HUES6 (cell line): ENCODE measurements at regions not wholly inside any gene's neighbourhood (a gene's known extent, or its start where the extent isn't known, plus 50 kb on each side); places are given as distances from the start of the nearest gene placed in this dataset.

ENCODE experiments used
- H3K27ac ChIP-seq: 2 replicates; pipeline ENCODE4 v1.7.0; 2013; ENCODE audit warnings: low read depth, mild to moderate bottlenecking, low read length, inconsistent platforms
- H3K27me3 ChIP-seq: 2 replicates; pipeline ENCODE4 v1.6.1; 2013; ENCODE audit warnings: low read length; ENCODE audit not compliant: control insufficient read depth, insufficient read depth
- H3K36me3 ChIP-seq: 2 replicates; pipeline ENCODE4 v1.6.1; 2013; ENCODE audit warnings: low read length; ENCODE audit not compliant: control insufficient read depth, insufficient read depth
- H3K4me1 ChIP-seq: 2 replicates; pipeline ENCODE4 v1.6.1; 2013; ENCODE audit warnings: low read length; ENCODE audit not compliant: control insufficient read depth, insufficient read depth
- H3K4me3 ChIP-seq: 2 replicates; pipeline ENCODE4 v1.5.1; 2013; ENCODE audit warnings: low read depth, low read length
- H3K9ac ChIP-seq: one replicate; pipeline ENCODE4 v1.6.1; 2013; ENCODE audit warnings: mild to moderate bottlenecking, low read length
- H3K9me3 ChIP-seq: 2 replicates; pipeline ENCODE4 v1.6.1; 2013; ENCODE audit warnings: low read depth, low read length; ENCODE audit not compliant: control insufficient read depth, insufficient read depth

GRCh38 chr17:12431188-12431587, 234.5 kb upstream of the MYOCD start:
- Histone ChIP-seq H3K36me3 (no peaks in the 10 kb centered on the region), H3K9me3 (no peaks in the 10 kb centered on the region), H3K27me3 (no peaks in the 10 kb centered on the region), H3K4me3 (no peak overlapping the region), H3K4me1 (peaks cover 5% of the 10 kb centered on the region), H3K27ac (no peak overlapping the region), H3K9ac (no peak overlapping the region)

- Histone ChIP-seq H3K4me3 (no peak overlapping the region), H3K9me3 (no peaks in the 10 kb centered on the region; the same call in 1 of the 2 replicates), H3K9ac (no peak overlapping the region), H3K4me1 (peaks cover 5% of the 10 kb centered on the region), H3K27me3 (no peaks in the 10 kb centered on the region), H3K36me3 (no peaks in the 10 kb centered on the region), H3K27ac (peak overlapping the region; percentile 17; the same call in 1 of the 2 replicates)
Measured at GRCh38 chr17:12438212-12438611, 227.5 kb upstream of the MYOCD start.

GRCh38 chr17:12438813-12439586, 226.7 kb upstream of the MYOCD start:
- Histone ChIP-seq H3K9ac (peak overlapping the region; percentile 77), H3K9me3 (no peaks in the 10 kb centered on the region; the same call in 1 of the 2 replicates), H3K4me1 (peaks cover under 1% of the 10 kb centered on the region; the same call in 1 of the 2 replicates), H3K4me3 (no peak overlapping the region), H3K27ac (peak overlapping the region; percentile 17; the same call in 1 of the 2 replicates), H3K27me3 (no peaks in the 10 kb centered on the region), H3K36me3 (no peaks in the 10 kb centered on the region)

- Histone ChIP-seq H3K36me3 (no peaks in the 10 kb centered on the region), H3K27me3 (no peaks in the 10 kb centered on the region), H3K9ac (no peak overlapping the region), H3K4me1 (no peaks in the 10 kb centered on the region), H3K4me3 (no peak overlapping the region), H3K27ac (no peak overlapping the region), H3K9me3 (peaks cover 2% of the 10 kb centered on the region; the same call in 1 of the 2 replicates)
Measured at GRCh38 chr17:12445331-12445730, 220.4 kb upstream of the MYOCD start.

- no peak overlapping the region for H3K4me3 ChIP-seq
- no peak overlapping the region for H3K27ac ChIP-seq
- peaks cover 3% of the 10 kb centered on the region; the same call in 1 of the 2 replicates for H3K9me3 ChIP-seq
- no peaks in the 10 kb centered on the region for H3K27me3 ChIP-seq
- H3K36me3 ChIP-seq = no peaks in the 10 kb centered on the region
- H3K4me1 ChIP-seq = no peaks in the 10 kb centered on the region
- no peak overlapping the region for H3K9ac ChIP-seq
Measured at GRCh38 chr17:12457493-12457892, 208.2 kb upstream of the MYOCD start.

GRCh38 chr17:12459736-12460135, 206.0 kb upstream of the MYOCD start:
- no peaks in the 10 kb centered on the region for H3K27me3 ChIP-seq

GRCh38 chr17:12463102-12463501, 202.6 kb upstream of the MYOCD start:
- Histone ChIP-seq H3K27me3 (no peaks in the 10 kb centered on the region), H3K4me1 (no peaks in the 10 kb centered on the region), H3K27ac (no peak overlapping the region), H3K36me3 (no peaks in the 10 kb centered on the region), H3K9me3 (peaks cover 3% of the 10 kb centered on the region), H3K4me3 (no peak overlapping the region), H3K9ac (no peak overlapping the region)

More at GRCh38 chr17:12459736-12460135, 206.0 kb upstream of the MYOCD start:
- no peak overlapping the region for H3K4me3 ChIP-seq
- H3K27ac ChIP-seq = no peak overlapping the region
- H3K9me3 ChIP-seq = peaks cover 3% of the 10 kb centered on the region; the same call in 1 of the 2 replicates
- no peaks in the 10 kb centered on the region for H3K36me3 ChIP-seq
- no peak overlapping the region for H3K9ac ChIP-seq
- no peaks in the 10 kb centered on the region for H3K4me1 ChIP-seq

- Histone ChIP-seq H3K36me3 (no peaks in the 10 kb centered on the region), H3K27ac (no peak overlapping the region), H3K9ac (no peak overlapping the region), H3K9me3 (no peaks in the 10 kb centered on the region), H3K4me3 (no peak overlapping the region), H3K27me3 (no peaks in the 10 kb centered on the region), H3K4me1 (no peaks in the 10 kb centered on the region)
Measured at GRCh38 chr17:12472252-12473173, 193.2 kb upstream of the MYOCD start.

GRCh38 chr17:12478311-12478710, 187.4 kb upstream of the MYOCD start:
- Histone ChIP-seq H3K36me3 (no peaks in the 10 kb centered on the region), H3K27ac (no peak overlapping the region), H3K9me3 (no peaks in the 10 kb centered on the region)

GRCh38 chr17:12485361-12485906, 180.3 kb upstream of the MYOCD start:
- Histone ChIP-seq H3K4me1 (no peaks in the 10 kb centered on the region), H3K9me3 (no peaks in the 10 kb centered on the region), H3K4me3 (no peak overlapping the region), H3K36me3 (no peaks in the 10 kb centered on the region), H3K27me3 (no peaks in the 10 kb centered on the region), H3K9ac (no peak overlapping the region), H3K27ac (no peak overlapping the region)

More at GRCh38 chr17:12478311-12478710, 187.4 kb upstream of the MYOCD start:
- no peak overlapping the region for H3K4me3 ChIP-seq
- no peak overlapping the region for H3K9ac ChIP-seq
- no peaks in the 10 kb centered on the region for H3K4me1 ChIP-seq
- H3K27me3 ChIP-seq = no peaks in the 10 kb centered on the region
